NCI-H1048 (cell line): ENCODE measurements at regions not wholly inside any gene's neighbourhood (a gene's known extent, or its start where the extent isn't known, plus 50 kb on each side); places are given as distances from the start of the nearest gene placed in this dataset.
"Not testable (repeated sequence)": the region's sequence is repeated elsewhere in the genome, so short reads cannot be mapped to it uniquely, and the experiment has no call there.

Source experiments
- DNase-seq: peaks from one replicate; lab custom pipeline; 2025; lab: John Stamatoyannopoulos, UW

DNA sequence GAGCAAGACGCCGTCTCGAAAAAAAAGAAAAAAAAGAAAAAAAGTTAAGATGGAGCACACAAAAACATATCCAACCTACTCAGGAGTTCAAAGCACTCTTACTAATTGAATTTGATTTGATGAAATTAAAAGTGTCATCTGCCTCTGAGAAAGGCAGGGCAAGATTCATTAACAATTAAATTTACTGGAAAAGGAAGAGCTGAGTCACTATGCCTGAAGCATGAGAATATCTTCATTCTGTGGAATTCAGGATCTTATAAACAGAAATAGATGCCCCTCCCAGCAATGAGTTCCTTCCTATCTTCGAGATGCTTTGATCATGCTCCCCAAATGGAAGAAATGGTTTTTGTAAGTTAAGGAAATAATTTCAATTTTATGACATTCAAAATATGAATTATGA is 61.0 kb upstream of the ST3GAL6 start:
- no peak for DNase-seq

DNA sequence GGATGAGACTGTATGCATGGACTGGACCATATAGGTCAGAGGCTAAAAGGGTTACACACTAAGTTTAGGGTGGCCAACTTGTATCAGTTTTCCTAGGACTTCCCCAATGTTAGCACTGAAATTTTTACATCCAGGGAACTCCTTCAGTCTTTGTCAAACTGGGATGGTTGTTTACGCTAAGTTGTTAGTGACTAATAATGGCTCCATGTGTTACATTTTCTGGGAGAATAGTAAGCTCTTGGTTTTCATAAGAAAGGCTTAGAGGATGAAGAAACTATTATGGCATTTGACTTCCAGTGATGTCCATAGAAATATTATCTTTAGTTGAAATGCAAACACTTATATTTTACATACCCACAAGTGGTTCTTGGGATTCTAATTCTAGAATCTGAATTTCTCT is 57.9 kb upstream of the ST3GAL6 start:
- no peak for DNase-seq

DNA sequence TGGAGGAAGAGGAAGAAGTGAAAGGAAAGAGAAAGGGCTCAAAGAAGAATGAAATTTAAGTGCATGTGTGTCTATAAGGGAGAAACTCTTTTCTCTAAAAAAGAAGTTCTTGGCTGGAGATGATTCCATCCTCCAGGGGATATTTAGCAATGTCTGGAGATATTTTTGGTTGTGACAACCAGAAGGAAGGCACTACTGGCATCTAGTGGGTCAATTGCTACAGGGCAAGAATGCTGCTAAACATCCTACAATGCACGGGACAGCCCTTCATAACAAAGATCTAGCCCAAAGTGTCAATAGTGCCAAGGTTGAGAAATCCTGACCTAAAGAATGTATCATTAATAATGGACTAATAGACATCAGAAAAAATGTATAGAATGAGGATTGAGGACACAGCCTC is 57.4 kb upstream of the ST3GAL6 start:
- no peak for DNase-seq

DNA sequence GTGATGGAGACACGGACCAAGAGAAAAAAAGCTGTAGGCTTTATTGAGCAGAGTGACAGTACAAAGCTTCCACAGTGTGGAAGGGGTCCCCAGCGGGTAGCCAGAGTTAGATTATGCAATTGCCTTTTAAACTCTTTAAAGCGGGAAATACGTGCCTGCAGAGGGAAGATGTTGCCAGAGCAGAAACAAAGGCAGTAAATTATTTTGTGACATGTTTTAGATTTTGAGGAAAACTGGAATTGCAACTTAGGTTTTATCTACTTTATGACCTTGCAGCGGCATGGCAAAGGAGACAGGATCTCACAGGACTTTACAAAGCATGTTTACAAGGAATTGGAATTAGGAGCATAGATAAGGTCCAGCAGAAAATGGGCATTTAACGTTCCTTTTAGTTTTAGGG is 54.5 kb upstream of the ST3GAL6 start:
- DNase-seq: not testable (repeated sequence)

DNA sequence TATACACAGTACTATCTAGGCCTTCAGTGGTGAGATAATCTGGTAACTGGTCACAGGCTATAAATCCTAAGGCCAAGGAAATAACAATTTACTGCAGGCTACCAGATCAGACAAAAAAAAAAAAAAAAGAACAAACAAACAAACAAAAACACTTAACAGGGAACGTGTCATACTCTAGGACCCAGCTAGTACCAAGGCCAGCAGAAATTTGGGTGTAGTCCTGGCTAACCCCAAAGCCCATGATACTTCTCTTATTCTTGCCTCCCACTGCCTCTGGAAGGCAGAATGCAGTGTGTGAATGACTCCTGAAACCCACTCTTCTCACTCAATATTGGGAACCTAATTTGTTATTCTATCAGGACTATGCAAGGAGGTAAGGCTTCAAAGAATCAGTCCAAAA is 53.7 kb upstream of the ST3GAL6 start:
- DNase-seq: no peak

DNA sequence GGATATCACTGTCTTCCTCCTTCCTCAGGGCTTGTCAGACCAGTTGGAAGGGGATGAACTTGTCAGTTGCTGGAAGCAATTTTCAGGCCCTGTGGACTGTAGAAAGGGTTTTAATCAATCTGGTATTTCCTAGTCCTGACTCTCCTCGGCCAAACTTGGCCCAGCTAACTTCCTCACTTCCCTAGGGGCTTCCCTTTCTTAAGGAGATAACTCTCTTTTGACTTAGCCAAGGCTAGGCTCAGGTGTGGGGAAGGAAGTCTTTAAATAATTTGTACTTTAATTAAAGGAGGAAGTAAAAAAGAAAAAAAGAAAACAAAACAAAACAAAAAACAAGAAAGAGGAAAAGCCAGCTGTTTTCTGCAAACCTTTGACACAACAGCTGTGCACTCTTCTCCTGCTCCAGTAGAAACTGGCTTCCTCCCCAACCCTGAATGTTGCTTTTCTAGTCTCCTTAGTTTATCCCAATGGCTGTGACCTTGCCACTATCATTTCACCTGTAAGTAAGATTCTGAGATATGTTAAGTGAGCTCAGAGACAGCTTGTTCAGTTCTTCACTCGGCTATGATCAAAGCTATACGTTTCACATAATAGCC is 53.0 kb upstream of the ST3GAL6 start:
- no peak for DNase-seq

DNA sequence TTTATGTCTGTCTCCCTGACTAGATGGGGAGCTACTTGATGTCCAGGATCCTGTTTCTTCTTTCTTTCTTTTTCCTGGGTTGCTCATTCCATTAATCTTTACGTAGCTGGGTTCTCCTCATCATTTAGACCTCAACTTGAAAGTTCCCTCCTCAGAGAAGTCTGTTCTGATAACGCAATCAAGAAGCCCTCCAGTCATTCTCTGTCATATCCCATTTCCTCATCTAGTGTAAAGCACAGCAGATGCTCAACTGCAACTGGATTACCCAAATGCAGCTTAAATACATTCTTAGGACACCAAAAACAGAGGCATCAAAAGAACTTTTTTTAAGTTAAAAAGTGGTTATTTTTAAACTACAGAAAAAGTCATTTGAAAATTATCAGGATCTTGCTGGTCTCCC is 51.7 kb upstream of the ST3GAL6 start:
- DNase-seq: no peak

DNA sequence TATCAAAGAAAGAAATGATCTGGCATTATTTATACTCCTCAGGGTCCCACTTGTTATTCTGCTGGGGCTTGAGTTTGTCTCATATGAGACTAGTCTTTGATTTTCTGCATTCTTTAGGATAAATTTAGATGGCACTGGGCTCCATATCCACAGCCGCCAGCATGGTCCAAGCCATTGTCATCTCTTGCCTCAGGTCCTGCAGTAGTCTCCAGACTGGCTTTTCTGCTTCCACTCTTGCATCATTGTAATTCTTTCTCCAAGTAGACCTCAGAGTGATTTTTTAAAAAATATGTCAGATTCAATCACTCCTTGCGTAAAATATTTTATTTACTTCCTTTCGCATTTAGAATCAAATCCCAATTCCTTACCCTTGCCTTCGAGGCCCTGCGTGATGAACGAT is 50.4 kb upstream of the ST3GAL6 start:
- DNase-seq: no peak

DNA sequence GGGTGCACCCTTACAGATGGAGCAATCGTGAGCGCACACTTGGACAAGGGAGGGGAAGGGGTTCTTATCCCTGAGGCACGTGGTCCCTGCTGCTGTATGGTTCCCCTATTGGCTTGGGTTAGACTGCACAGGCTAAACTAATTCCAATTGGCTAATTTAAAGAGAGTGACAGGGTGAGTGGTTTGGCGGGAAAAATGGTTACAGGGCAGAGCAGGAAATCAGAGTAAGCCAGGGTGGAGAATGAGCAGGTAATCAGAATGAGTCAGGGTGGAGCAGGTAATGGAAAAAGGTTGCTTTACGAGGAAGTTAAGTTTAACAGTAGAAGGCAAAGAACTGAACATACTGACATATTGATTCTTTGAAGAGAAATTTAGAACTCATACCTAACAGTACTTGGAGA is 49.8 kb upstream of the ST3GAL6 start:
- DNase-seq: not testable (repeated sequence)
